Activated T-helper 2 cell treated with anti-CD3 and anti-CD28 coated beads, Interferon-gamma antibody, Interleukin-2, Interleukin-4, amounts not matched to agents 10 μg/mL and 5 μg/mL and 100 μg/mL, durations not matched to agents 14 hours and 24 hours and 36 hours (primary cell): ENCODE measurements at regions not wholly inside any gene's neighbourhood (a gene's known extent, or its start where the extent isn't known, plus 50 kb on each side); places are given as distances from the start of the nearest gene placed in this dataset.
"Not testable (repeated sequence)": the region's sequence is repeated elsewhere in the genome, so short reads cannot be mapped to it uniquely, and the experiment has no call there.

Experiments
- DNase-seq: peaks from one replicate; pipeline ENCODE4 v3.0.0; 2021; ENCODE audit warnings: low spot score
- H3K27ac Mint-ChIP-seq: one replicate; pipeline ENCODE4 v1.8.0; 2021; ENCODE audit warnings: mixed read lengths
- H3K27me3 Mint-ChIP-seq: one replicate; pipeline ENCODE4 v1.8.0; 2021; ENCODE audit warnings: low read depth, mixed read lengths
- H3K36me3 Mint-ChIP-seq: one replicate; pipeline ENCODE4 v1.8.0; 2021; ENCODE audit warnings: low read depth, mixed read lengths
- H3K4me1 Mint-ChIP-seq: one replicate; pipeline ENCODE4 v1.8.0; 2021; ENCODE audit warnings: low read depth, mixed read lengths
- H3K4me3 Mint-ChIP-seq: one replicate; pipeline ENCODE4 v1.8.0; 2021; ENCODE audit warnings: low read depth, mild to moderate bottlenecking, moderate library complexity, mixed read lengths
- H3K9me3 Mint-ChIP-seq: one replicate; pipeline ENCODE4 v1.8.0; 2021; ENCODE audit warnings: mixed read lengths
- intact Hi-C: fragments of 100-400 bp; cut with micrococcal nuclease; formaldehyde crosslinking; loops from one replicate; pipeline ENCODE4 v1.15.1; 2023

DNA sequence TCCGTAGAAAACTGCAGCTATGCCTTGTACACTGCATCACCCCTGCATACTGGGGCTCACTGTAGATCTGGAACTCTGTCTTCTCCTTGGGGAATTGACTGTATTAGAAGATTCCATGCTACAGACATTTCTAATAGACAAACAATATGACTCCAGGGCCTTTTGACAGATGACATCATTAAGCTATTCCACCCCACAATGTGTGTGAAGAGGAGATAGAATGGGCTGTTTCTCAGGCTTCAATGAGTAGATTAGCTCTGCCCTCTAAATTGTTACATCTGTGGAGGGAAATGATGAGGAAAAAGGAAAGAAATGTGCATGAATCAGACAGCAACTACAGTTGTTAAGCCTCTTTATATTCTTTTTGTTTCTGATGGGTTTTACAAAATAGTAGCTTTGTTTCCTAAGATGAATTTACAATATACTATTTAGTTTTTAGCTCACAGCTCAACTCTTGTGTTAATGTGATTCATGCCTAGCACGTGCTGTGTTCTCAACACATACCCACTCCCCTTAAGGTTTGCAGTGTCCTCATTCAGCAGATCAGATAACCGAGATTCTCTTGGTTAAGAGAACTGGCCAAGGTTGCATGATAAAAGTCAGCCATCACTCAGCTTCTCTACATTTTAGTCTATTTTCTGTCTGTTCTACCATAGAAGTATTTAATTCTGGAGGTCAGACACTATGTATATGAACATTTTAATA, 281.6 kb upstream of the NBPF12 start:
- H3K27me3 Mint-ChIP-seq, H3K4me3 Mint-ChIP-seq, H3K9me3 Mint-ChIP-seq, H3K27ac Mint-ChIP-seq, DNase-seq, H3K36me3 Mint-ChIP-seq, H3K4me1 Mint-ChIP-seq, intact Hi-C loops: not testable (repeated sequence)

DNA sequence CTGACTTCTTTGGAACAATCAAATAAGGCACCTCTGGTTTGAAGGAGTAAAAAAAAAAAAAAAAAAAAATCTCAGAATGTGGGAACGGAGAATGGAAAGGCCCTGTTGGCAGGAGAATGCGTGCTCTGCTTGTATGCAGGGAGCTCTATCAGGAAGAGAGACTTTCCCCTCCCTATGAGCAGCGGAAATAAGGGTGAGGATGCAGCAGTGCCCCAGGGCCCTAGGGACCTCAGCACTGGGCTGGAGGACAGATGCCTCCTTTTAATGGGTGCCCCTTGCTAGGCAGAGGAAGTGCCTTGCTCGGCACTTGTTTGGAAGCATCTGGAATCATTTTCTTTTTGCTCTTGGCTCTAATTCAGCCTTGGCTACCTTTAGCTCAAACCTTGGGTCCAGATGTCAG, 283.4 kb upstream of the NBPF12 start:
- H3K36me3 Mint-ChIP-seq, H3K4me3 Mint-ChIP-seq, H3K4me1 Mint-ChIP-seq, H3K27ac Mint-ChIP-seq, H3K9me3 Mint-ChIP-seq, H3K27me3 Mint-ChIP-seq, DNase-seq, intact Hi-C loops: not testable (repeated sequence)

DNA sequence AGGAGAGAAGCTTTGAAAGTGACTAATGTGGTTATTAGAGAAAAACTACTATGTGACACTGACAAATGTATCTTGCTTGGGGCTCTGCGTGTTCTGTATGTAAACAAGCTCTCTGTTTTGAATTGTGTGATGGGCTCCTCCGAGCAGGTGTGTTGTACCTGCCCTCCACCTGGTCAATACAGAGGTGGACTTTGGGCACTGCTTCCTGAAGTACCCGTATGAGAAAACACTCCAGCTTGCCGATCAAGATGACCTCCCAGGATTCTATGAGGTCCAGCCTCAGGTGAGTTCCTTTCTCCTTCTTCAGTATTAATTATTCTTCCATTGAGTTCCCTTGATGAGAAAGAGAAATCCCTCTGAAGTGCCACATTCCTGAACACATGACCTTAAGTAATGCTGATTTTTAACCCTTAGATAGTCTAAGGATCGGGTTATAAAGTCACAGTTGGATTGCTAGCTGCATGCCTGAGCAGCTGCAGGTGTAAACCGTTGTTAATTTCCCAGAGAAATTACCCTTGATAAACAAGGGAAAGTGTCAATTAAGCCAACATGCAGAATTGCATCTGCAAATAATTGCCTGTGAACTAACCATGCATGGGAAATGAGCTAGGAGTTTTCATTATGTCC, 292.0 kb upstream of the NBPF12 start:
- DNase-seq, H3K36me3 Mint-ChIP-seq, H3K4me1 Mint-ChIP-seq, intact Hi-C loops, H3K27ac Mint-ChIP-seq, H3K27me3 Mint-ChIP-seq, H3K4me3 Mint-ChIP-seq, H3K9me3 Mint-ChIP-seq: not testable (repeated sequence)

DNA sequence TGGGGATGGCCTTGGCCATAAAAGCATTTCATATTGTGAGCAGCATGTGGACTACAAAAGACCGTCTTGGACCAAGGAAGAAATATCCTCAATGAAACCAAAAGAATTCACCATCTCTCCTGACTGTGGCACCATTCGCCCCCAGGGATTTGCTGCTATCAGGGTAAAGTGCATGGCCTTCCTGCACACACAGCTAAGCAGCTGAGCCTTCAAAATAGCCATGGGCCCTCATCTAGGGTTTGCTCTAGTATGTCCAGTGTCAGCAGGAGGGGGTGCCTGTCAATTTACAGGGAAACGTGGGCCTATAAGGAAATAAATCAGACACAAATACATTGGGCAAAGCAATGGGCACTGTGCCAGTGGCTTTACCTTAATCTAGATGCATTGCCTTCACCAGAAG, 296.6 kb upstream of the NBPF12 start:
- H3K4me1 Mint-ChIP-seq, H3K27me3 Mint-ChIP-seq, H3K27ac Mint-ChIP-seq, H3K36me3 Mint-ChIP-seq, intact Hi-C loops, H3K4me3 Mint-ChIP-seq, H3K9me3 Mint-ChIP-seq, DNase-seq: not testable (repeated sequence)

DNA sequence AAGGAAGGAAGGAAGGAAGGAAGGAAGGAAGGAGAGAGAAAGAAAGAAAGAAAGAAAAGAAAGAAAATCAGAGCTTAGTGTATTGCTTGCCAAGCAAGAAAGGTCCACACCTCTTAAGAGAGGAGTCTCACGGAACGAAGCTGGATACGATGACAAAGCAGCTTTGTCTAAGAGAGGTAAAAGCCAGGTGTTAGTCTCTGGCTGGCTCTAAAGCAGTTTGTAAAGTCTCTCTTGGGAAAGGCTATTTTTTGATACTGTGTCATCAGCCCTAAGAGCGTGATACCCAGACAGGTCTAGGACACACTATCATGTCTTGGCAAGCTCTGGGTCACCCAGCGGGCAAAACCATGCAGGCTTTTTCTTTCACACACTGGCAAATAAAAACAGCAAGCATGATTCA, 297.5 kb upstream of the NBPF12 start:
- DNase-seq, H3K4me3 Mint-ChIP-seq, H3K27me3 Mint-ChIP-seq, H3K27ac Mint-ChIP-seq, H3K36me3 Mint-ChIP-seq, H3K9me3 Mint-ChIP-seq, H3K4me1 Mint-ChIP-seq, intact Hi-C loops: not testable (repeated sequence)

DNA sequence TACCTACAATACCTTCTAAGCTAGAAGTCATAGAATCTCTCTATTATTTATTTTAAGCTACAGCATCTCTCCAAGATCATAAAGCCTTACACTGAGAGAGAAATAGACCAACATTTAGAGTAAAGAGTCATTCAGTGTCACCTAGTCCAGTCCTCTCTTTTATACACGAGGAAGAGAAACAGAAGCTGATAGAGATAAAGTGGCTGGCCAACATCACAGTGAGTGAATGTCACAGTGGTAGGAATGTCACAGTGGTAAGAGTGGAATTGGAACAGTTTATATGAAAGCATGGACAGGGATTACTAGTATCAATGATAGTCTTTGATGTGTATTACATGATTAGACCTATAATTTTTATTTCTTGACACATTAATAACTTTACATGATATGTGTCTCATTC, 307.8 kb upstream of the NBPF12 start:
- intact Hi-C loops, H3K4me1 Mint-ChIP-seq, H3K27me3 Mint-ChIP-seq, H3K36me3 Mint-ChIP-seq, DNase-seq, H3K9me3 Mint-ChIP-seq, H3K27ac Mint-ChIP-seq, H3K4me3 Mint-ChIP-seq: not testable (repeated sequence)

DNA sequence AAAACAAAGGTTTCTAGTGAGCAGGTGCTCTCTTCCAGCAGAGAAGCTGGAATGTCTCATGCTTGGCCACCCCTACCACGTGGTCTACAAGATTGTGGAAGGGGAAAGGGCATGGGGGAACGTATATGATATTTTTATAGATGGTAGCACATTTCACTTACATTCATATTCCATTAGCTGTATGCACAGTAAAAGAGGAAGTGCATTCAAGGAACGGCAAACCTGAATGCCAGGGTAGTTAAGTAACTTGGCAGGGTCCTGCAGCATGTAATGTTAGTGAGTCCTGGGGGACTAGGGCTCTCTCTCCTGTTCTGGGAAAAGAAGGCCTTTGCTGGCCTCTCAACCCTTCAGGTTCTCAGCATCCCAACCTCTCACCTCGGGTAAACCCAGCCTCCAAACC, 319.5 kb upstream of the NBPF12 start:
- H3K27ac Mint-ChIP-seq, H3K36me3 Mint-ChIP-seq, H3K27me3 Mint-ChIP-seq, intact Hi-C loops, DNase-seq, H3K4me1 Mint-ChIP-seq, H3K9me3 Mint-ChIP-seq, H3K4me3 Mint-ChIP-seq: not testable (repeated sequence)

DNA sequence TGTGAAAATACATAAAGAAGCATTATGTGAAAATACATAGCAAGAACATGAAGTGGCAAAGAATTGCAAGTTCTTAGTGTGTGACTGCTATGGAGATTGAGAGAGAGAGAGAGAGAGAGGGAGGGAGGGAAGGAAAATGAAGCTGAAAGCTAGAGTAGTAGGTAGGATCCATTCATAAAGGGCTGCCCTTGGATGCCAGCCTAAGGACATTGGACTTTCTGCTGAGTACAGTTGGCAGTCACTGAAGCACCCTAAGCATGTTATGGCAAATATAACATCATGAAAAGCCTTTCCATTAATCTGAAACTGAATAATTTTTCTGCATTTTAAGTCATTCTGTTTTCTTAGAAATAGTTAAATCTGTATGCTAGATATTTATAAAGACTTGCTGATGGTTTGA, 333.4 kb upstream of the NBPF12 start:
- H3K4me3 Mint-ChIP-seq, H3K27ac Mint-ChIP-seq, H3K9me3 Mint-ChIP-seq, intact Hi-C loops, DNase-seq, H3K4me1 Mint-ChIP-seq, H3K27me3 Mint-ChIP-seq, H3K36me3 Mint-ChIP-seq: not testable (repeated sequence)

DNA sequence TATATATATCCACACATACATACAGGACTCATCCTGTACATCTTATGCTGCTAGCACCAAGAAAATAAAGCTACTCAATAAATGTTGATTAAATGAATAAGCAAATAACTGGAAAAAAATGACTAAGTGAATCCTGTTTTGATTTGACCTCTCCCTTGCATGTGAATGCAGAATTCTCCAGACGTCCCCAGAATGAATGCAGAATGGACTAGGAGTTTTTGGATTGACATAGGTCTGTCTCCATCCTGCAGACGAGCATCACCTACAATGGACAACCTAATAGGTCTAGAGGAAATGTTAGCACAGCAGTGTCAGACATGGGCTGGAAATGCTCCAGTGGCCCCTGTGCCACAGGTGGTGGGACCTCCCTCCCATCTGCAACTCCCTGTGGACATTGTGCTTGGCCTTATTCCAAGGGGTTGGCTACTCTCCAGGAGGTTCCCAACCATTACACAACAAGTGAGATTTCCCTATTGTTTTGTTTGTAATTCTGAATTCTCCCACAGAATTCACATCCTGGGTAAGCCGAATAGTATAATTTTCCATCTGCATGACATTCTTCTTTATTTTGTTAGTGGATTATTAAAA, 337.3 kb upstream of the NBPF12 start:
- H3K4me3 Mint-ChIP-seq, H3K27me3 Mint-ChIP-seq, H3K9me3 Mint-ChIP-seq, H3K4me1 Mint-ChIP-seq, DNase-seq, intact Hi-C loops, H3K27ac Mint-ChIP-seq, H3K36me3 Mint-ChIP-seq: not testable (repeated sequence)

DNA sequence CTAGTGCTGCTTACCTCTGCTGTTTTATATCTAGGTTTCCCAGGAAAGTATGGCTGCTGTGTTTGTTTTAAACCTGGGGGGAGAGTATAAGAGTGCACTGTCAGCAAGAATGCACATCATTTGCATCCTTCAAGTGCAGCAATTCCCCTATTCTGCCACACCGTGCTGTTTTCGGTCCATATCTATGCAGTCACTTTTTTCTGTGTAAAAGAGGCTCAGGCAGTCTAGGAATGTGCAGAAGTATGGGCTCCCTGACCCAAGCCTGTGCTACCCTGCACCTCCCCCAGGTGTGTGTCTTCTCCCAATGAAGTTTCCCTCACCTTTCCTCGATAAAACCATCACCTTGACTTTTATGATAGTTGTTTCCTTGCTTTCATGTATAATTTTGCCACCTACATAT, 338.2 kb upstream of the NBPF12 start:
- H3K27me3 Mint-ChIP-seq, H3K4me1 Mint-ChIP-seq, H3K9me3 Mint-ChIP-seq, intact Hi-C loops, H3K27ac Mint-ChIP-seq, H3K36me3 Mint-ChIP-seq, DNase-seq, H3K4me3 Mint-ChIP-seq: not testable (repeated sequence)

DNA sequence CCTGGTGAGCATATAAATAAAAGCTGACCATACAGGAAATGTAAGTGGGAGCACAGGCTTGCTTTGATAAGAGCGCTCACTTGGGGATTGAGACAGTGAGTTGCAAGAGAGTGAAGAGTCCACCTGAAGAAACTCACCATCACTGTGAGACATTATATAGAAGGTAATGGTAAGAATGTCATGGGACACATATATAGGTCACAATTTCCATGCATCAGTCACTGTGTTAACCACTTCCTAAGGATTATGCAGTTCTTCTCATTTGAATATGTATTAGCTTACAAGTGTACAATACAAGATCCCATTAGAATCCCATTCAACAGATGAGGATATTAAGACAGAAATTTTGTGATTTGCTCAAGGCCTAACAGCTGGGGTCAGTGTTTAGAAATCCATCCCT, 352.4 kb upstream of the NOTCH2NLA start:
- not testable (repeated sequence) for H3K4me1 Mint-ChIP-seq

DNA sequence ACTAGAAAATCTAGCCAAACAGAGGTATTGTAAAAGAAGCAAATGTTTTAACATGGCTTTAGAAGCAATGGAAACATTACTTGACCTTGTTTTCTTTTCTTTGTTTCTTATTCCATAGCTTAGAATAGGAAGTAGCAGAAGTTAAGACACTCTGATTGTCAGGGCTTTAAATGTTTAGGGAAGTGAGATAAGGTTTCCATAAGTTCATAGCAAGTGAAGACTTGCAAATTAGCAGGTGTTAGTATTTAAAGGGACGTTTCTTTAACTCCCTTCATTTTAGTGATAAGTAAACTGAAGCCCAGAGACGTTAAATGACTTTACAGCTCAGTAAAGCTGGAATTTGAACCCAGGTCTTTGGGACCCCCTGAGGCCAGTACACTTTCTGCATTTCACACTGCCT, 338.7 kb upstream of the NOTCH2NLA start:
- H3K27me3 Mint-ChIP-seq, DNase-seq, H3K4me3 Mint-ChIP-seq, H3K9me3 Mint-ChIP-seq, H3K36me3 Mint-ChIP-seq, intact Hi-C loops, H3K27ac Mint-ChIP-seq, H3K4me1 Mint-ChIP-seq: not testable (repeated sequence)

More for the DNA sequence above, 352.4 kb upstream of the NOTCH2NLA start:
- H3K4me3 Mint-ChIP-seq, intact Hi-C loops, DNase-seq, H3K27me3 Mint-ChIP-seq, H3K27ac Mint-ChIP-seq, H3K9me3 Mint-ChIP-seq, H3K36me3 Mint-ChIP-seq: not testable (repeated sequence)

DNA sequence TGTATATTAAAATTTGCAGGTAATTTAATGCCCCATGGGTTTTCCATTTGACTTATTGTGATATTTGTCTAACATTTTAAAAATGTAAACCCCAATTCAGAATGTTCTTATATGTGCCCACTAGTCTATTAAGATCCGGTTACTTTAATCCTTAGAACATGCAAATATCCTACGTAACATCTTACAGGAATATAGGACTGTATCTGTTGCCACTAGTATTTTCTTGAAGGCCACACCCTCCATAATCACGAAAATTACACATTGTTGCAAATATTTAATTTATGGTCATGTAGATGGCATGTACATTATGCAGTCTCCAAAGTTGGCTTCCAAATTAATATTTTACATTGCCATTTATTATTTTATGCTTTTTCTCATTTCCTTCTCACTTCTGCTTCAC, 329.2 kb upstream of the NOTCH2NLA start:
- H3K27me3 Mint-ChIP-seq, H3K36me3 Mint-ChIP-seq, H3K27ac Mint-ChIP-seq, DNase-seq, H3K9me3 Mint-ChIP-seq, intact Hi-C loops, H3K4me3 Mint-ChIP-seq, H3K4me1 Mint-ChIP-seq: not testable (repeated sequence)
